Neuronal stem cell (in vitro differentiated cells): ENCODE measurements at regions not wholly inside any gene's neighbourhood (a gene's known extent, or its start where the extent isn't known, plus 50 kb on each side); places are given as distances from the start of the nearest gene placed in this dataset.

Experiments used
- DNase-seq: peaks from one replicate; pipeline ENCODE4 v3.0.0-alpha.2; 2013; ENCODE audit warnings: low spot score
- H2AFZ ChIP-seq: one replicate; pipeline ENCODE4 v1.6.1; 2013; ENCODE audit warnings: mild to moderate bottlenecking, low read length, inconsistent platforms
- H2AK5ac ChIP-seq: 2 replicates; pipeline ENCODE4 v1.6.1; 2013; ENCODE audit warnings: low read depth, mild to moderate bottlenecking, inconsistent platforms, low read length, moderate library complexity, mixed read lengths
- H2BK120ac ChIP-seq: 2 replicates; pipeline ENCODE4 v1.6.1; 2013; ENCODE audit warnings: low read depth, mild to moderate bottlenecking, inconsistent platforms, low read length, moderate library complexity, mixed read lengths
- H2BK12ac ChIP-seq: one replicate; pipeline ENCODE4 v1.6.1; 2013; ENCODE audit warnings: low read length, inconsistent platforms
- H2BK15ac ChIP-seq: 2 replicates; pipeline ENCODE4 v1.6.1; 2013; ENCODE audit warnings: mild to moderate bottlenecking, low read length, inconsistent platforms, mixed read lengths
- H2BK5ac ChIP-seq: one replicate; pipeline ENCODE4 v1.6.1; 2013; ENCODE audit warnings: inconsistent platforms, mild to moderate bottlenecking, low read length, moderate library complexity
- H3K14ac ChIP-seq: one replicate; pipeline ENCODE4 v1.6.1; 2013; ENCODE audit warnings: low read length, inconsistent platforms
- H3K18ac ChIP-seq: 2 replicates; pipeline ENCODE4 v1.6.1; 2013; ENCODE audit warnings: low read length, inconsistent platforms
- H3K23ac ChIP-seq: 2 replicates; pipeline ENCODE4 v1.6.1; 2013; ENCODE audit warnings: low read depth, mild to moderate bottlenecking, mixed read lengths, low read length, inconsistent platforms; ENCODE audit not compliant: poor library complexity
- H3K27ac ChIP-seq: replicated peaks from 3 replicates; pipeline ENCODE4 v1.5.1; 2013; ENCODE audit warnings: low read length, inconsistent platforms
- H3K27me3 ChIP-seq, 3 experiments: 2 replicates each; pipeline ENCODE4 v1.6.1; 2013; ENCODE audit warnings: low read length in 3 of 3, mild to moderate bottlenecking in 2 of 3, inconsistent platforms in 1 of 3, low read depth in 1 of 3, mixed read lengths in 1 of 3, moderate library complexity in 1 of 3; ENCODE audit not compliant: control insufficient read depth in 3 of 3, insufficient read depth in 3 of 3
- H3K36me3 ChIP-seq, 2 donors: replicated peaks in 1 of 2; 2 replicates each; pipeline ENCODE4 v1.6.1; 2013; ENCODE audit warnings: low read length in 2 of 2; ENCODE audit not compliant: control insufficient read depth in 2 of 2, insufficient read depth in 2 of 2
- H3K4ac ChIP-seq: 2 replicates; pipeline ENCODE4 v1.6.1; 2013; ENCODE audit warnings: inconsistent platforms, mild to moderate bottlenecking, low read length, moderate library complexity
- H3K4me1 ChIP-seq, 2 donors: 1 replicate in 1 of 2; 2 replicates in 1 of 2; pipeline ENCODE4 v1.6.1; 2013; ENCODE audit warnings: low read length in 2 of 2, low read depth in 1 of 2; ENCODE audit not compliant: control insufficient read depth in 2 of 2, insufficient read depth in 1 of 2
- H3K4me2 ChIP-seq: one replicate; pipeline ENCODE4 v1.6.1; 2013; ENCODE audit warnings: mild to moderate bottlenecking, low read length, inconsistent platforms; ENCODE audit not compliant: insufficient read depth, poor library complexity, severe bottlenecking
- H3K4me3 ChIP-seq, 2 donors: 2 replicates each; pipeline ENCODE4 v1.5.1; 2013; ENCODE audit warnings: low read length in 2 of 2, mild to moderate bottlenecking in 2 of 2, inconsistent platforms in 1 of 2, moderate library complexity in 1 of 2
- H3K79me1 ChIP-seq: one replicate; pipeline ENCODE4 v1.6.1; 2013; ENCODE audit warnings: low read depth, mild to moderate bottlenecking, inconsistent platforms, low read length, moderate library complexity
- H3K9ac ChIP-seq: one replicate; pipeline ENCODE4 v1.6.1; 2013; ENCODE audit warnings: mild to moderate bottlenecking, low read depth, low read length, inconsistent platforms; ENCODE audit not compliant: poor library complexity
- H3K9me3 ChIP-seq, 2 donors: replicated peaks in 1 of 2; 2 replicates each; pipeline versions ENCODE3 to v1.6.1; 2013; ENCODE audit warnings: low read length in 2 of 2, mild to moderate bottlenecking in 2 of 2, inconsistent platforms in 1 of 2, low read depth in 1 of 2, mixed read lengths in 1 of 2, moderate library complexity in 1 of 2; ENCODE audit not compliant: control insufficient read depth in 2 of 2, insufficient read depth in 1 of 2
- H4K8ac ChIP-seq: one replicate; pipeline ENCODE4 v1.6.1; 2013; ENCODE audit warnings: low read depth, mild to moderate bottlenecking, inconsistent platforms, low read length, moderate library complexity
- H4K91ac ChIP-seq: one replicate; pipeline ENCODE4 v1.6.1; 2013; ENCODE audit warnings: low read length, low read depth, mild to moderate bottlenecking, inconsistent platforms; ENCODE audit not compliant: poor library complexity
- WGBS, 2 donors: extraction: QIAGEN DNeasy Blood & Tissue Kit; methylation state at CpG; one replicate each; pipeline ENCODE4 v1.1.7; 2013; ENCODE audit warnings: missing lambda C conversion rate in 2 of 2, mixed read lengths in 1 of 2; ENCODE audit not compliant: insufficient read length in 2 of 2, insufficient replicate concordance in 1 of 2; ENCODE audit errors: extremely low coverage in 2 of 2; 5-methylcytosine and 5-hydroxymethylcytosine counted together

DNA sequence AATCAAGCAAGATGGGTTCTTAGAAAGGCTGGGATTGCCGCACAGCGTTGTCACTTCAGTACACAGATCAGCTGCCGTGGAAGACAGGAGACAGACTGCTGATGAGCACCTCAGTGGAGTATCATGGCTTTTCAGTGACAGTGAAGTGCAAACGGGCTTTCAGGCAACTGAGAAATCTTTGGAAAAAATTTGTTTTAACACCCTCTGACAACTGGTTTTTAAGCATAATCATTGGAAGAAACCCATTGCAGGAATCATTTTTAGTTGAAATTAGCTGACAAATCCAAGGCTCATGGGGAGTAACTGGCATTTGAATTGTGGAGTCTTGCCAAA, 418.8 kb downstream of the OTOL1 start:
- Histone ChIP-seq H3K27ac (no peak overlapping the region), H3K79me1 (no peaks in the 10 kb centered on the region)

GRCh38 chr3:161920196-161920595, 423.6 kb downstream of the OTOL1 start:
- no peak for DNase-seq
- Histone ChIP-seq H4K91ac (no peak overlapping the region), H3K27ac (no peak overlapping the region), H3K36me3 (no peaks in the 10 kb centered on the region), H2AK5ac (no peak overlapping the region), H3K9ac (no peak overlapping the region), H3K27me3 (no peaks in the 10 kb centered on the region), H3K18ac (no peak overlapping the region), H3K4me2 (no peak overlapping the region), H2AFZ (no peak overlapping the region), H3K14ac (no peak overlapping the region), H3K4ac (no peak overlapping the region), H2BK5ac (no peak overlapping the region), H3K23ac (no peak overlapping the region), H2BK15ac (no peak overlapping the region), H2BK12ac (no peak overlapping the region), H3K79me1 (no peaks in the 10 kb centered on the region), H4K8ac (no peak overlapping the region), H2BK120ac (no peak overlapping the region), H3K4me1 (peaks cover 0 to 6% of the 10 kb centered on the region in 2 donors), H3K4me3 (no peak overlapping the region), H3K9me3 (peaks cover 0 to 4% of the 10 kb centered on the region in 2 donors)
- no CpG with 5 or more reads among the region's 2 CpGs for WGBS, 2 donors

More for the DNA sequence above, 418.8 kb downstream of the OTOL1 start:
- peaks cover 0 to 10% of the 10 kb centered on the region in 2 donors for H3K4me1 ChIP-seq
- H3K4me3 ChIP-seq: no peak overlapping the region
- H2AK5ac ChIP-seq: no peak overlapping the region
- no peak overlapping the region for H3K4me2 ChIP-seq
- no CpG with 5 or more reads among the region's 4 CpGs for WGBS, 2 donors
- no peaks in the 10 kb centered on the region for H3K36me3 ChIP-seq
- H2BK120ac ChIP-seq: no peak overlapping the region
- no peak overlapping the region for H3K18ac ChIP-seq
- no peak overlapping the region for H4K8ac ChIP-seq
- no peak overlapping the region for H4K91ac ChIP-seq
- peaks cover 0 to 4% of the 10 kb centered on the region in 2 donors for H3K9me3 ChIP-seq
- no peak for DNase-seq
- peak overlapping the region; percentile 84 for H2AFZ ChIP-seq
- no peak overlapping the region for H3K9ac ChIP-seq
- no peak overlapping the region for H2BK5ac ChIP-seq
- H2BK12ac ChIP-seq: no peak overlapping the region
- no peaks in the 10 kb centered on the region for H3K27me3 ChIP-seq
- no peak overlapping the region for H3K4ac ChIP-seq
- H3K23ac ChIP-seq: no peak overlapping the region
- no peak overlapping the region for H2BK15ac ChIP-seq
- no peak overlapping the region for H3K14ac ChIP-seq

GRCh38 chr3:161925749-161926360, 429.2 kb downstream of the OTOL1 start:
- Histone ChIP-seq H3K79me1 (no peaks in the 10 kb centered on the region), H3K27me3 (no peaks in the 10 kb centered on the region), H2AFZ (no peak overlapping the region), H3K27ac (no peak overlapping the region), H4K91ac (no peak overlapping the region), H4K8ac (no peak overlapping the region), H3K36me3 (no peaks in the 10 kb centered on the region), H2BK12ac (no peak overlapping the region), H3K18ac (no peak overlapping the region), H3K4me1 (no peaks in the 10 kb centered on the region), H3K9ac (no peak overlapping the region), H3K14ac (no peak overlapping the region), H2BK15ac (no peak overlapping the region), H3K23ac (no peak overlapping the region), H3K4me2 (no peak overlapping the region), H3K4me3 (no peak overlapping the region), H2AK5ac (no peak overlapping the region), H2BK120ac (no peak overlapping the region), H2BK5ac (no peak overlapping the region), H3K4ac (no peak overlapping the region), H3K9me3 (peaks cover 0 to 8% of the 10 kb centered on the region in 2 donors)
- WGBS, 2 donors: no CpG with 5 or more reads among the region's 2 CpGs
- DNase-seq: no peak

- H4K8ac ChIP-seq: no peak overlapping the region
- H2AK5ac ChIP-seq: no peak overlapping the region
- H3K4me1 ChIP-seq: no peaks in the 10 kb centered on the region
- H3K27me3 ChIP-seq: no peaks in the 10 kb centered on the region
- H3K27ac ChIP-seq: no peak overlapping the region
- no peaks in the 10 kb centered on the region for H3K36me3 ChIP-seq
- no peak overlapping the region for H3K4me3 ChIP-seq
- H3K4me2 ChIP-seq: no peak overlapping the region
- no peak overlapping the region for H3K9ac ChIP-seq
- H3K4ac ChIP-seq: no peak overlapping the region
- no peak overlapping the region for H2BK120ac ChIP-seq
- H2AFZ ChIP-seq: no peak overlapping the region
- no peak overlapping the region for H2BK12ac ChIP-seq
- H3K79me1 ChIP-seq: no peaks in the 10 kb centered on the region
- no peak overlapping the region for H3K18ac ChIP-seq
- no peak overlapping the region for H4K91ac ChIP-seq
- peaks cover 0 to 8% of the 10 kb centered on the region in 2 donors for H3K9me3 ChIP-seq
- no CpG with 5 or more reads among the region's 1 CpG for WGBS, 2 donors
- H2BK5ac ChIP-seq: no peak overlapping the region
- DNase-seq: no peak
- no peak overlapping the region for H3K14ac ChIP-seq
- no peak overlapping the region for H3K23ac ChIP-seq
- H2BK15ac ChIP-seq: no peak overlapping the region
These were observed 430.5 kb downstream of the OTOL1 start for GRCh38 chr3:161927131-161927530.
